RPMI7951 (cell line): ENCODE measurements at regions not wholly inside any gene's neighbourhood (a gene's known extent, or its start where the extent isn't known, plus 50 kb on each side); places are given as distances from the start of the nearest gene placed in this dataset.
"Not testable (repeated sequence)": the region's sequence is repeated elsewhere in the genome, so short reads cannot be mapped to it uniquely, and the experiment has no call there.

Experiments
- DNase-seq: peaks from one replicate; pipeline ENCODE4 v3.0.0-alpha.2; 2012; ENCODE audit warnings: low read depth

- no peak for DNase-seq
Measured at GRCh38 chr14:46433381-46433780, 218.2 kb downstream of the RPL10L start.

- DNase-seq = no peak
Measured at GRCh38 chr14:46432516-46432915, 219.1 kb downstream of the RPL10L start.

DNA sequence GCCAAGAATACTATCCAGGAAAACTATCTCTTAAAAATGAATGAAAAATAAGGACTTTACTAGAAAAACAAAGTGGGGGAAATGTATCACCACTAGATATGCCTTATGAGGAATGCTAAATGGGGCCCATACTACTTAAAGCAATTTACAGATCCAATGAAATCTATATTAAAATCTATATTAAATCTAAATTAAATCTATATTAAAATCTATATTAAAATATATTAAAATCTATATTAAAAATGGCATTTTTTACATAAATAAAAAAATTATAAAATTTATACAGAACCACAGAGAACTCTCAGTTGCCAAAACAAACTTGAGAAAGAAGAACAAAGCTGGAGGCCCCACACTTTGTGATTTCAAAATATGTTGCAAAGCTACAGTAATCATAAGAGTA lies 234.5 kb downstream of the RPL10L start:
- DNase-seq = no peak

DNA sequence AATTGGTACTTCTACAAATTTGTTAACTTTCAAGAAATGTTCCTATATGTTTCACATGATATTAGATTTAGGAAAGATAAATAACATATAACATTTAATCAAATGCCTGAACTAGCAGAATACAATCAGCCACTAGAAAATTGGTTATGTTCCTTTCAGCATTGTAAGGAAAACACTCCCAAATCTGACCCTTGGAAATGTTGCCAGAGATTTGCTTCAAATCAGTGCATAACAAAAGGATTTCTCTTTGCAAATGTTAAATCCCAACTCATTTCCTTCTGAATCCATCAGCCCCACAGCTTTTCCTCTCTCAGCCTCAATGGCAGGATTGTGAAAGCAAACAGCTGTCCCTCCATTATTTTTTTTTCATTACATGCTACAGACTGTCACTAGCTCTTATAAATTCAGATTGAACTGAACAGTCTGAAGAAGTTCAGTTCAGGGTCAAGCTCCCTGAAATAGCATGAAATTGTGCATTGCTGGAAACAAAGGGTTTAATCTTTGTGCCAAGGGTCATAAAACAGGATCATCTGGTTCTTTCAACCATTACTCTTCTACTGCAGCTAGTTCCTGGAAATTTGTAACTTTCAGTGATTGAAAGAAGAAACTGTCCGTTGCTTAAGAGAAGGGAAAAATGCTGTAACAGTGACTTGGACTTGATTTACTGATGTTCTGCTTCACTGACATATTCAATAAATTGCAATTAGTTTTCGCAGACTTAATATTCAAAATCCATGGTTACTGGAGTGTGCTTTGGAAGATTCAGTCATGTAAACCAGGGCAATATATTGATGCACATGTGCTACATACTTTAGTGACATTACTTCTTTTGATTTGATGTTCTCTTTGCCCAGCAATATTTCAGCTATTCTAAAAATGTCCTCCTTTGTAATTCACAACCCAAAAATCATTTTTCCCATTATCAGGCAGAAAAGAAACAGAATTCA lies 246.4 kb downstream of the RPL10L start:
- DNase-seq = no peak

DNA sequence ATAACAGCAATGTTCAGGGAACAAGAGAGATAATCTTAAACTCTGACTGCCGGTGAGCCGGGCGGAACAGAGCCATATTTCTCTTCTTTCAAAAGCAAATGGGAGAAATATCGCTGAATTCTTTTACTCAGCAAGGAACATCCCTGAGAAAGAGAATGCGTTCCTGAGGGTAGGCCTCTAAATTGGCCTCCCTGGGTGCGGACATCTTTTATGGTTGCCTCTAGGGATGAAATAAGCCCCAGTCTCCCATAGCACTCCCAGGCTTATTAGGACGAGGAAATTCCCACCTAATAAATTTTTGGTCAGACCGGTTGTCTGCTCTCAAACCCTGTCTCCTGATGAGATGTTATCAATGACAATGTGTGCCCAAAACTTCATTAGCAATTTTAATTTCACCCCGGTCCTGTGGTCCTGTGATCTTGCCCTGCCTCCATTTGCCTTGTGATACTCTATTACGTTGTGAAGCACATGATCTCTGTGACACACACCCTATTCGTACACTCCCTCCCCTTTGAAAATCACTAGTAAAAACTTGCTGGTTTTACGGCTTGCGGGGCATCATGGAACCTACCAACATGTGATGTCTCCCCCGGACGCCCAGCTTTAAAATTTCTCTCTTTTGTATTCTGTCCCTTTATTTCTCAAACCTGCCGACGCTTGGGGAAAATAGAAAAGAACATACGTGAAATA lies 249.4 kb downstream of the RPL10L start:
- not testable (repeated sequence) for DNase-seq

- no peak for DNase-seq
Measured at GRCh38 chr14:46401066-46401465, 250.5 kb downstream of the RPL10L start.

DNA sequence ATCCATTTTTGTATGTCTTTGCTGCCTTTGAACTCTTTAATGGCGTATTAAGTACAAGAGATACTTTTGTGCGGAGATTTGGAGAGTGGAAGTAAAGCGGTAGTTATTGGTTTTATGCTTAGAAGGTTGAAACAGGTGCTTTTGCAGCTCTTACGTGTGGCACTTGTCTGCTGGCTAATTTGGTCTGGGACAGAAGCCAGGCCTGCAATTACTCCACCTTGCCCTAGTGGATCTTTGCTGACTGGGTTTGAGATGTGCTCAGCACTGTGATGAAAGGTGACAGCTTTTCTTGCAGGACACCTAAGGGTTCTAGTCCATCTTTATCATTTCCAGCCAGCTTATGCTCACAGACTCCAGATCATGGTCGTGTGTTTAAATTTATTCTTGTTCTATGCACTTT lies 252.5 kb downstream of the RPL10L start:
- DNase-seq = no peak

DNA sequence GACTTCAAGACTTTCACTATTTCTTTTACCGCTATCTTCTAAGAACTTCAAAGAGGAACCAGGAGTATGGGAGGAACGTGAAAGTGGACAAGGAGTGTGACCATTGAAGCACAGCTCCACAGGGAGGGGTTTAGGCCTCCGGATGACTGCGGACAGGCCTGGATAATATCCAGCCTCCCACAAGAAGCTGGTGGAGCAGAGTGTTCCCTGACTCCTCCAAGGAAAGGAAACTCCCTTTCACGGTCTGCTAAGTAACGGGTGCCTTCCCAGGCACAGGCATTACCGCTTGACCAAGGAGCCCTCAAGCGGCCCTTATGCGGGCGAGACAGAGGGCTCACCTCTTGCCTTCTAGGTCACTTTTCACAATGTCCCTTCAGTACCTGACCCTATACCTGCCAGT lies 267.0 kb downstream of the RPL10L start:
- no peak for DNase-seq

DNA sequence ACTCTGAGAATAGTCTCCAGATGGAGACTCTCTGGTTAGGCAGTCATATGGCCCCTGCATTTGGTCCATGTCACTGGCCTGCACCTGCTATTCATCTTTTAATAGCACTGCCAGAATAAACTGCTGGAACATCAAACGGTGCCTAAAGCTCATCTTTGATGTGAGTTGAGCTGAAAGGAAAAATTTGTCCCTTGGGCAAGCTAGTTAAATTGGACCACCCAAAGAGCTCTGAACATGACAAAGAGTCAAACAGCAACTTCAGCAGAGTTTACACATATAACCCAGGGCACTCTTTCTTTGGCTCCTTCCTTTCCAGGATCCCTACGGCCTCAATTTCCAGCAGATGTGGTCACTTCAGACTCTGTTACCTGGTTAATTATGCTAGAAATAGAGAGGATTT lies 269.9 kb downstream of the RPL10L start:
- DNase-seq = no peak

DNA sequence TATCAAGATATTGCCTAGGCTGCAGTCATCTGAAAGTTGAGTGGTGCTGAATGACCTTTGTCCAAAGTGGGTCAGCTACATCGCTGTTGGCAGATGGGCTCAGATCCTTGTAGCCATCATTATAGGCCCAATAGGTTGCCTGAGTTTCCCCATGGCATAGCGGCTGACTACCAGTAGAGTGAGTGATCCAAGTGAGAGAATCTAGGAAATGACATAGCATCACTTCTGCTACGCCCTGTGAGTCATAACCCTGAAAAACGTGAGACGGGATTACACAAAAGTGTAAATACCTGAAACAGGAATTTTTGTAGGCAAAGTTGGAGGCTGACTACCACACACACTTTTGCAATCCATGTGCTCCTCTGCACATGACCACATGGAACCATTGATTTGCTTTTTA lies 273.3 kb downstream of the RPL10L start:
- DNase-seq = no peak

DNA sequence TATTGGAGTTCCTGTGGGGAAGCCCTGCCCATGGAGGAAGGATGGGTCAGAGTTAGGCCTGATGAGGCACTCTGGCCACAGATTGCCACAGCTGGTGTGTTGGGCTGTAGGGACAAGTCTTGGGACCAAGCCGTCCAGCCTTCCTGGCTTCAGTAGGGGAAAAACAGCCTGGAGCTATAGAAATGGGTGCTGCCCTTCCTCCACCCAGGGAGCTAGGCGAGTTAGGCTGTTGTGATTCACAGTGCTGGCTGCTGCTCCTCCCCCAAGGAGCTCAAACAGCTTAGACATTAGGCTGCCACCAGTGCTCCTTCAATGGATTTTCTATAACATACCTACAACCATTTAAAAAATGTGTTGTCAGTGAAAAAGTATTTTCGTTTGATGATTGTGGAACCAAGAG lies 274.3 kb downstream of the RPL10L start:
- no peak for DNase-seq

GRCh38 chr14:46369391-46369790 lies 282.2 kb downstream of the RPL10L start:
- DNase-seq = no peak

DNA sequence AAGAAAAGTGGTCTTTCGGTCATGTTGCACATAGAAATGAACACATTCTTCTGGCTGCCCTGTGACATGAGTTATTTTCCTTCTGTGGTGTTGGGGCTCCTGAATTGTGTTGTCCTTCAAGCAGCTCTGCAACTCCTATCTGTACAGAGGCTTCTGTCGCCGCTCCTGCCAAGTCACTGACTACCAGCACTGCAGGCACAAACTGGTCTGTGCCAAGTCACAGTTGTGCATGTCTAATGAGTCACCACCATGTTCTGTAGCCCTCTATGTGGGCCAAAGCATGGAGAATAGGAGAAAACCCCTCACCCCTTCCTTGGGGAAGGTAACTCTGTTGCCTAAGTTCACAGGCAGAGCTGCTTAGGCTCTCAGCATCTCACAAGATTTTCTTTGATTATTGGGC lies 283.3 kb downstream of the RPL10L start:
- no peak for DNase-seq

- no peak for DNase-seq
Measured at GRCh38 chr14:46352844-46353243, 298.7 kb downstream of the RPL10L start.

DNA sequence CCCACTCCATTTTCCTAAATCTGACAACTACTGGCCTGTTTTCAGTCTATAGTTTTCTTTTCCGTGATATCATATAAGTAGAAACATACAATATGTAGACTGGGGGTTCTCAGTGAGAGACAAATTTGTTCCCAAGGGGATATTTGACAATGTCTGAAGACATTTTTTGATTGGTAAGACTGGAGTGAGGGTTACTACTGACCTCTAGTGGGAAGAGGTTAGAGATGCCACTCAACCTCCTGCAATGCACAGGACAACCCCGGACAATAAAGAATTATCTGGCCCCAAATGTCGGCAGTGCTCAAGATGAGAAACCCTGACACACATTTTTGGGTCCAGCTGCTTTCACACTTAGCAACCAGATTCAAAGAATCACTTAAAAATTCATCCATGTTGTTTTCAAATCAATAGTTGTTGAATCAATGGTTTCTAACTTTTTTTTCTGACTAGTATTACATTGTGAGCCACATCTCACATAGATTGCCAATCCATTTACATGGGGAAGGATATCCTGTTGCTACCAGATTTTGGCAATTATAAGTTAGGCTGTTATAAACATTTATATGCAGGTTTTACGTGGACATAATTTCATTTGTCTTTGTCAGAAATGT lies 307.1 kb downstream of the RPL10L start:
- peak; percentile 15 for DNase-seq

GRCh38 chr14:46325777-46326176 lies 325.8 kb downstream of the RPL10L start:
- no peak for DNase-seq

DNA sequence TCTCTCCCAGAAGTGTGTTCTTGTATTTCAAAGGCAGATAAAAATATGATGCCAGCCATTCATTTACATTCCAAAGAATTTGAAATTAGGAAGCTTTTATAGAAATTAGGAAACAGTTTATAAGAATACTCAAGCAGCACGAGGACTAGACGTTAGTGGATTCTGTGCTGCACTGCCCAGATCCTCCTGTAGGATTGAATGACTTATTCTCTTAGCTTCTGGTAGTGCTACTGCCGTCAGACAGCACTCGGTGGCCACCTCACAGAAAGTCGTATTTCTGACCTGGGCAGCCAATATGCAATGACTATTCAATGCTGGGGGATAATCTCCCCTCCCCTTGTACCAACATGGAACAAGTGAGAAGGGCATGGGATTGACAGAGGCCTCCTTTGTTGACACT lies 326.4 kb downstream of the RPL10L start:
- DNase-seq = no peak

DNA sequence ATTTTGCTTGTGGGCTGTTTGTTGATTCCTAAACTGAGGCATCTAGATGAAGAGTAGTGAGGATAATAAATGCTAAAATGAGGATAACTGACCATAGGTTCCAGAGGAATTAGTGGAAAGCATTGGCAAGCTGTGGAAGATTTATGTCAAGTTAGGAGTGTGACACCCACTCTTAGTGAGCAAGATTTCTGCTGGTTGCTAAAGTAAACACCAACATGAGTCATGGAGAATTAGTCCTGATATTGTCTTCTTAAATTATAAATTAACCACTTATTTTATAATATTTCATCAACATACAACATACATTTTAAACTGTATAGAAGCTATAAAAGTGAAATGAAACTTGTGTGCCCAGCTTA lies 328.2 kb downstream of the RPL10L start:
- DNase-seq = no peak

DNA sequence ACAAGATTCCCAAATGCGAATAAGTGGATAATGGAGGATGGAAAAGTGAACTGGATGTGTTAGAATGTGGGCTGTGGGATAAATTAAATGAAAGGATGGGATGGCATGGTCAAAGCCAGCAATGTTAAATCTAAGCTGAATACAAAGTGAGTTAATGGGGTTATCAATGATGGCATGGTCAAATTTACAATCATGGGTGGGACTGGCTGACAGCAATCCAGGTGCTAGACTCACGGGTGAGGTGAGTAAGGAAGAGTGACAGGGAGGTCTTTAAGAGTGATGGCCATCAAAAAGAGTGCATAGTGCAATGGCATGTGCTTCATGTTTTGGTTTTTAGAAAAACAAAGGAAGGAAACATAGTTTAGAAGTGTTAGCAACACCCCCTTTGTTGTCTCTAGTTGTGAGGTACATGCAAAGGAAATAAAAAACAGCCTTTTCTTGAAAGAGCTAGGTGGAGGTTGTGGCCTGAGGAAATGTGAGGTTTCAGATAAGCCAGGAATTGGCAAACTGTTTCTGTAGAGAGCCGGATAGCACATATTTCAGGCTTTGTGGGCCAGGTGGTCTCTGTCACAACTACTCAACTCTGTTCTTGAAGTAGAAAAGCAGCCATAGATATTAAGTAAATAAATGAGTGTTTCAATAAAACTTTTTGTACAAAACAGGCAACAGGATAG lies 328.7 kb downstream of the RPL10L start:
- DNase-seq = no peak

GRCh38 chr14:46322076-46322475 lies 329.5 kb downstream of the RPL10L start:
- DNase-seq = no peak

DNA sequence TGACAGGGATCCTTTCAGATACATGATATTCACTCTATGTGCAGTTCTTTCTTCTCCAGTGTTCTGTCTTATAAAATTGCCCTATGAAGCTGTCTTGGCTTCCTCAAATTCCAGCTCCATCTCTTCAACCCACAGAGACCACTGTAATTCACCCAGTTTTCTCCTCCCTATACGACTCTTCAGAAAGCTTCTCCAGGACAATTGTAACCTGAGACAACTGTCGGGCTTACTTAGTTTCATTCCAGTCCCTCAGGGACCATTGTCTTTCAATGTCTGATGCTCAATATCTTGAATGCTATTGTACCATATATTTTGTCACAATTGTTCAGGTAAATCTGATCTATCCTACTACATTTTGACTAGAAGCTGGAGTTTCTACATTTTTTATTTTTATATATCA lies 345.3 kb downstream of the RPL10L start:
- DNase-seq = no peak

- no peak for DNase-seq
Measured at GRCh38 chr14:46300765-46301164, 350.8 kb downstream of the RPL10L start.
